ENCODE measurements at regions not wholly inside any gene's neighbourhood (a gene's known extent, or its start where the extent isn't known, plus 50 kb on each side); places are given as distances from the start of the nearest gene placed in this dataset.

GRCh38 chr2:77831898-77832297, 309.7 kb upstream of the LRRTM4 start:
- no peak overlapping the region for H3K4me3 ChIP-seq (ENCODE audit: low read depth, low read length)
- TF ChIP-seq MYC (IDR thresholded peaks at IDR 0.05; ENCODE audit: low read depth, low read length), result no peak
- TF ChIP-seq, protein P1, sequence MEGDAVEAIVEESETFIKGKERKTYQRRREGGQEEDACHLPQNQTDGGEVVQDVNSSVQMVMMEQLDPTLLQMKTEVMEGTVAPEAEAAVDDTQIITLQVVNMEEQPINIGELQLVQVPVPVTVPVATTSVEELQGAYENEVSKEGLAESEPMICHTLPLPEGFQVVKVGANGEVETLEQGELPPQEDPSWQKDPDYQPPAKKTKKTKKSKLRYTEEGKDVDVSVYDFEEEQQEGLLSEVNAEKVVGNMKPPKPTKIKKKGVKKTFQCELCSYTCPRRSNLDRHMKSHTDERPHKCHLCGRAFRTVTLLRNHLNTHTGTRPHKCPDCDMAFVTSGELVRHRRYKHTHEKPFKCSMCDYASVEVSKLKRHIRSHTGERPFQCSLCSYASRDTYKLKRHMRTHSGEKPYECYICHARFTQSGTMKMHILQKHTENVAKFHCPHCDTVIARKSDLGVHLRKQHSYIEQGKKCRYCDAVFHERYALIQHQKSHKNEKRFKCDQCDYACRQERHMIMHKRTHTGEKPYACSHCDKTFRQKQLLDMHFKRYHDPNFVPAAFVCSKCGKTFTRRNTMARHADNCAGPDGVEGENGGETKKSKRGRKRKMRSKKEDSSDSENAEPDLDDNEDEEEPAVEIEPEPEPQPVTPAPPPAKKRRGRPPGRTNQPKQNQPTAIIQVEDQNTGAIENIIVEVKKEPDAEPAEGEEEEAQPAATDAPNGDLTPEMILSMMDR (IDR thresholded peaks at IDR 0.05; ENCODE audit: low read depth, low read length), result no peak
- TF ChIP-seq, protein P2, sequence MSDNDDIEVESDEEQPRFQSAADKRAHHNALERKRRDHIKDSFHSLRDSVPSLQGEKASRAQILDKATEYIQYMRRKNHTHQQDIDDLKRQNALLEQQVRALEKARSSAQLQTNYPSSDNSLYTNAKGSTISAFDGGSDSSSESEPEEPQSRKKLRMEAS (IDR thresholded peaks at IDR 0.05; ENCODE audit: low read depth, low read length), result no peak
- no peak for TF ChIP-seq POLR2A (IDR thresholded peaks at IDR 0.05; ENCODE audit: extremely low read depth, insufficient read length)
- DNase-seq (ENCODE audit: low read depth), result no peak

DNA sequence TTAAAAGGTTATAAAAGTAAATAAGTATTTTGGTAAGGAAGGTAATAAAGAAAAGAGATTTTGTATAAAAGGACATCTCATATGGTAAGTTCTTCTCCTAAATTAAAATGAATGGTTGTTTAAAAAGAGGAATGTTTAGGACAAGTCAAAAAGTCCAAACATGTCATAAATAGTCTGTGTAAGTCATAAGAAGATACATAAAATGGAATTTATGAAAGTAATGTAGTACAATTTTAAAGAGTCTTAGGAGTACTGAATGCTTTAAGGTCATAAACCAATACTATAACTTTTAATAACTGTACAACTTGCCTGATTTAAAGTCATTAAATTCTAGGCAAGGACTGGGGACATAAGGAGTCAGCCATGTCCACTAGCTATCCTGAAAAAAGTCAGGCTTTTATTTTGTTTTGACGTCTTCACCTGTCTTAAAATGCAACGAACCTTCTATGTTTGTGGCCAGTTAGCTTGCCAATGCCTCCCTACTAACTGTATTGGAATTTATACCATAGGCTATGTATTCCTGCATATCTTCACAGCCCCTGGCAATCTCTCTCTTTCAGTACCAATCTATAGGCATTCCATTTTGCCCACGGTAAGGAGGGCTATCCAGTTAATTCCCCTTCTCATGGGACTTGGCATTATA, 312.3 kb upstream of the LRRTM4 start:
- TF ChIP-seq, protein P2 (IDR thresholded peaks at IDR 0.05; ENCODE audit: low read depth, low read length), result no peak
- peak; percentile 11 for DNase-seq (ENCODE audit: low read depth)
- H3K4me3 ChIP-seq (ENCODE audit: low read depth, low read length), result no peak overlapping the region

DNA sequence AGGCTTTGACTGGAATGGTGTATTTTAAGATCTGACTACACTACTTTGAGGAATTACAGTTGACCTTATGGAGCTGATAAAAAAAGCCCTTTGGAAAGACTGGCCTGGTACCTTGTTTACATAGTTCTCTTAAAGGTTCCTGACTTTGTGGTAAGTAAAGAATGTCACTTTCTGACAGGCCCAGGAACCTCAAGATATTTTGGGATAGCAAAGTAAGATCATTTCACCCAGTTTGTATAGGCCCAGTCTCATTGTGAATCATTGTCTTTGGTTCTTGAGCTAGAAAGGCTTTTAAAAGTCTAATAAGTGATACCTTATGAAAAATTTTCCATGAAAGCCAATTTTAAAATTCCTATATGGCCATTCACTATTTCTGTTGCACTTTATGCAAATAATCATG, 316.3 kb upstream of the LRRTM4 start:
- no peak overlapping the region for H3K4me3 ChIP-seq (ENCODE audit: low read depth, low read length)
- TF ChIP-seq, protein P2 (IDR thresholded peaks at IDR 0.05; ENCODE audit: low read depth, low read length), result no peak
- TF ChIP-seq POLR2A (IDR thresholded peaks at IDR 0.05; ENCODE audit: extremely low read depth, insufficient read length) (no peak), MYC (IDR thresholded peaks at IDR 0.05; ENCODE audit: low read depth, low read length) (no peak)
- TF ChIP-seq, protein P1 (IDR thresholded peaks at IDR 0.05; ENCODE audit: low read depth, low read length), result no peak
- DNase-seq (ENCODE audit: low read depth), result no peak

DNA sequence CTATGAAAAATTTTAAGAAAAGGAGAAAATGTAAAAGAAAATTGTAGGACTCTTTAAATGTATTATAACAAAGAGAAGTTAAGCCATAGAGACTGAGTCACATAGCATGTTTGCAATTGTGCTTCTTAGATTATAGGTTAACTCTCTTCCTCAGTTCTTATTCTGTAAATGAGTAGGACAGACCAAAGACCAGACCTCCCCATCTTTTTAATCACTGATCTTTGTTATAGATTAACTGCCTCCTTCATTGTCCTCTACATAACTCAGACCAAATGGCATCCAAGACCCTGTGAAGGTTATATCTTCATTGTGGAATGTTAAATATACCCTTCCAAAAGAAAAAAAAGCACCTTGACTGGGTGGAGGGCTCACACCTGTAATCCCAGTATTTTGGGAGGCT, 316.9 kb upstream of the LRRTM4 start:
- no peak for DNase-seq (ENCODE audit: low read depth)
- no peak overlapping the region for H3K4me3 ChIP-seq (ENCODE audit: low read depth, low read length)
- TF ChIP-seq, protein P2 (IDR thresholded peaks at IDR 0.05; ENCODE audit: low read depth, low read length), result no peak
- TF ChIP-seq POLR2A (IDR thresholded peaks at IDR 0.05; ENCODE audit: extremely low read depth, insufficient read length), result no peak
- no peak for TF ChIP-seq MYC (IDR thresholded peaks at IDR 0.05; ENCODE audit: low read depth, low read length)
- TF ChIP-seq, protein P1 (IDR thresholded peaks at IDR 0.05; ENCODE audit: low read depth, low read length), result no peak

DNA sequence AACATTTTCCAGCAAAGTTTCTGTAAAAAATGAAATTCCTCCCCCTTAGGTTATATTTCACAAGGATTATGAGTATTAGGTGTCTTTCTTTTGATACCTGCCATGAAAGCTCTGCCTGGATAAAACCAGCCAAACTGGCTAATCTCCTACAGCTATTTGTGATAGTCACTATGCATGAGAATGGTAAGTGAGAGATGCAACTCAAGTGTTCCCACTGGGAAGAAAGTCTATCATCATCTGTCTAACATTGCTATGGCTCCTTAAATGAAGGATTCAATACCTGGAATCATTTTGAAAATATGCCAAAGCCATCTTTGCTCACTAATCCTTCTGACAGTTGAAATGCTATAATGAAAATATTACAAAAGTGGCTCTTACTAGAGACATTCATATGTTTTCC, 339.9 kb upstream of the LRRTM4 start:
- no peak for DNase-seq (ENCODE audit: low read depth)
- H3K4me3 ChIP-seq (ENCODE audit: low read depth, low read length), result no peak overlapping the region
- TF ChIP-seq, protein P1 (IDR thresholded peaks at IDR 0.05; ENCODE audit: low read depth, low read length), result no peak
- TF ChIP-seq POLR2A (IDR thresholded peaks at IDR 0.05; ENCODE audit: extremely low read depth, insufficient read length) (no peak), MYC (IDR thresholded peaks at IDR 0.05; ENCODE audit: low read depth, low read length) (no peak)
- TF ChIP-seq, protein P2 (IDR thresholded peaks at IDR 0.05; ENCODE audit: low read depth, low read length), result no peak

DNA sequence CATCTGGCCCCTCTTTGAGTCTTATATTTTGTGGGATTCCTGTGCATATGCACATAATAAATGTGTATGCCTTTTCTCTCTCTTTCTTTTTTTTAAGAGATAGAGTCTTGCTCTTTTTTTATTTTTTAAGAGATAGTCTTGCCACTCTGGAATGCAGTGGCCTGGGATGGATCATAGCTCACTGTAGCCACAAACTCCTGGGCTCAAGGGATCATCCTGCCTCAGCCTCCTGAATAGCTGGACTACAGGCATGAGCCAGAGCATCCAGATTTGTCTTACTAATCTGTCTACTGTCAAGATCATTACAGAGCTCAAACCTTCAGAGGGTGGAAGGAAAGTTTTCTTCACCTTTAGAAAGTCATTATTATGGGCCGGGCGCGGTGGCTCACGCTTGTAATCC, 342.2 kb upstream of the LRRTM4 start:
- TF ChIP-seq MYC (IDR thresholded peaks at IDR 0.05; ENCODE audit: low read depth, low read length), result no peak
- no peak overlapping the region for H3K4me3 ChIP-seq (ENCODE audit: low read depth, low read length)
- no peak for DNase-seq (ENCODE audit: low read depth)

GRCh38 chr2:77866661-77867060, 344.5 kb upstream of the LRRTM4 start:
- H3K4me3 ChIP-seq (ENCODE audit: low read depth, low read length), result no peak overlapping the region
- no peak for TF ChIP-seq MYC (IDR thresholded peaks at IDR 0.05; ENCODE audit: low read depth, low read length)
- no peak for DNase-seq (ENCODE audit: low read depth)

Data from NB4 (cell line).